Smooth muscle cell (in vitro differentiated cells): ENCODE measurements at regions not wholly inside any gene's neighbourhood (a gene's known extent, or its start where the extent isn't known, plus 50 kb on each side); places are given as distances from the start of the nearest gene placed in this dataset.
"Not testable (repeated sequence)": the region's sequence is repeated elsewhere in the genome, so short reads cannot be mapped to it uniquely, and the experiment has no call there.

Source experiments
- DNase-seq: peaks from one replicate; lab custom pipeline; 2025; ENCODE audit not compliant: unreplicated experiment; lab: John Stamatoyannopoulos, UW
- H2AFZ ChIP-seq: fragments of 200-600 bp; sonication (generic); 2 replicates; pipeline ENCODE4 v1.6.0; 2016; ENCODE audit warnings: antibody characterized with exemption, low read depth, mild to moderate bottlenecking
- H3F3A ChIP-seq: fragments of 200-600 bp; sonication (generic); 2 replicates; pipeline ENCODE4 v1.6.0; 2017; ENCODE audit warnings: antibody characterized with exemption, low read depth
- H3K27ac ChIP-seq: fragments of 200-600 bp; sonication (generic); 2 replicates; pipeline ENCODE4 v1.5.1; 2016; ENCODE audit warnings: low read depth, mild to moderate bottlenecking
- H3K27me3 ChIP-seq: fragments of 200-600 bp; sonication (generic); 2 replicates; pipeline ENCODE4 v1.6.1; 2016; ENCODE audit warnings: low read depth, mild to moderate bottlenecking
- H3K36me3 ChIP-seq: fragments of 200-600 bp; sonication (generic); 2 replicates; pipeline ENCODE4 v1.5.1; 2016; ENCODE audit warnings: low read depth
- H3K4me1 ChIP-seq: fragments of 200-600 bp; sonication (generic); 2 replicates; pipeline ENCODE4 v1.5.1; 2016; ENCODE audit warnings: low read depth
- H3K4me2 ChIP-seq: fragments of 200-600 bp; sonication (generic); 2 replicates; pipeline ENCODE4 v1.6.0; 2016; ENCODE audit warnings: mild to moderate bottlenecking
- H3K4me3 ChIP-seq: fragments of 200-600 bp; sonication (generic); 2 replicates; pipeline ENCODE4 v1.5.1; 2016; ENCODE audit warnings: mild to moderate bottlenecking
- H3K79me2 ChIP-seq: fragments of 200-600 bp; sonication (generic); 2 replicates; pipeline ENCODE4 v1.6.0; 2016; ENCODE audit warnings: low read depth, mild to moderate bottlenecking
- H3K9ac ChIP-seq: fragments of 200-600 bp; sonication (generic); 2 replicates; pipeline ENCODE4 v1.6.0; 2016; ENCODE audit warnings: low read depth
- H3K9me3 ChIP-seq: fragments of 200-600 bp; sonication (generic); replicated peaks from 2 replicates; pipeline ENCODE4 v1.5.1; 2016; ENCODE audit warnings: low read depth
- H4K20me1 ChIP-seq: fragments of 200-600 bp; sonication (generic); 2 replicates; pipeline ENCODE4 v1.6.0; 2016; ENCODE audit warnings: low read depth
- CTCF ChIP-seq: fragments of 200-600 bp; sonication (generic); IDR thresholded peaks from 2 replicates; pipeline ENCODE4 v1.5.1; 2017; ENCODE audit warnings: borderline replicate concordance, mild to moderate bottlenecking, antibody characterized with exemption; ENCODE audit not compliant: insufficient read depth, poor library complexity, severe bottlenecking
- WGBS: methylation state at CpG from one replicate; pipeline ENCODE4 v1.1.7; 2016; ENCODE audit warnings: low lambda C conversion rate; 5-methylcytosine and 5-hydroxymethylcytosine counted together

- H3K79me2 ChIP-seq, result no peaks in the 10 kb centered on the region
- H3K9ac ChIP-seq, result no peak overlapping the region
- no peaks in the 10 kb centered on the region for H3F3A ChIP-seq
- no peak overlapping the region for H3K4me3 ChIP-seq
- no peak overlapping the region for H3K4me2 ChIP-seq
- no peaks in the 10 kb centered on the region for H3K36me3 ChIP-seq
- H3K4me1 ChIP-seq, result no peaks in the 10 kb centered on the region
- no peak for TF ChIP-seq CTCF
- H3K27ac ChIP-seq, result no peak overlapping the region
- no peaks in the 10 kb centered on the region for H4K20me1 ChIP-seq
- H3K27me3 ChIP-seq, result no peaks in the 10 kb centered on the region
- 79% methylated on average over 1 of the region's 1 CpG for WGBS
- no peak for DNase-seq
- H2AFZ ChIP-seq, result no peak overlapping the region
- peaks cover 4% of the 10 kb centered on the region for H3K9me3 ChIP-seq
Measured at GRCh38 chr6:49220293-49220692, 242.8 kb downstream of the MMUT start.

- TF ChIP-seq CTCF, result no peak
- Histone ChIP-seq H3K4me2 (no peak overlapping the region), H2AFZ (no peak overlapping the region), H3K9ac (no peak overlapping the region), H3K79me2 (no peaks in the 10 kb centered on the region), H3K9me3 (no peaks in the 10 kb centered on the region), H4K20me1 (no peaks in the 10 kb centered on the region), H3K4me3 (no peak overlapping the region), H3F3A (no peaks in the 10 kb centered on the region), H3K27me3 (no peaks in the 10 kb centered on the region), H3K4me1 (no peaks in the 10 kb centered on the region), H3K36me3 (no peaks in the 10 kb centered on the region), H3K27ac (no peak overlapping the region)
- WGBS, result 88% methylated on average over 2 of the region's 2 CpGs
- no peak for DNase-seq
Measured at GRCh38 chr6:49205526-49205925, 257.5 kb downstream of the MMUT start.

GRCh38 chr6:49202924-49203536 lies 260.0 kb downstream of the MMUT start:
- no peak for DNase-seq
- WGBS, result 72% methylated on average over 3 of the region's 3 CpGs
- Histone ChIP-seq H3F3A (no peaks in the 10 kb centered on the region), H3K79me2 (no peaks in the 10 kb centered on the region), H3K27me3 (no peaks in the 10 kb centered on the region), H3K4me1 (no peaks in the 10 kb centered on the region), H3K4me2 (no peak overlapping the region), H3K4me3 (no peak overlapping the region), H2AFZ (no peak overlapping the region), H4K20me1 (no peaks in the 10 kb centered on the region), H3K36me3 (no peaks in the 10 kb centered on the region), H3K9me3 (no peaks in the 10 kb centered on the region), H3K27ac (no peak overlapping the region), H3K9ac (no peak overlapping the region)
- TF ChIP-seq CTCF, result no peak

GRCh38 chr6:49198015-49198414 lies 265.0 kb downstream of the MMUT start:
- no peak for DNase-seq
- no peak overlapping the region for H2AFZ ChIP-seq
- no peak for TF ChIP-seq CTCF
- no peaks in the 10 kb centered on the region for H3K9me3 ChIP-seq
- H3K27me3 ChIP-seq, result no peaks in the 10 kb centered on the region
- no peak overlapping the region for H3K9ac ChIP-seq
- no peak overlapping the region for H3K4me3 ChIP-seq
- no peaks in the 10 kb centered on the region for H3K36me3 ChIP-seq
- no peaks in the 10 kb centered on the region for H4K20me1 ChIP-seq
- H3K4me1 ChIP-seq, result no peaks in the 10 kb centered on the region
- H3K79me2 ChIP-seq, result no peaks in the 10 kb centered on the region
- WGBS, result 30% methylated on average over 1 of the region's 1 CpG
- H3K27ac ChIP-seq, result no peak overlapping the region
- no peaks in the 10 kb centered on the region for H3F3A ChIP-seq
- H3K4me2 ChIP-seq, result no peak overlapping the region

GRCh38 chr6:49162379-49162778 lies 300.7 kb downstream of the MMUT start:
- not testable (repeated sequence) for H3K79me2 ChIP-seq, H4K20me1 ChIP-seq, H3K9ac ChIP-seq, H2AFZ ChIP-seq, H3K27me3 ChIP-seq, H3K27ac ChIP-seq, H3K9me3 ChIP-seq, H3K4me2 ChIP-seq, H3F3A ChIP-seq, H3K4me3 ChIP-seq, H3K4me1 ChIP-seq, H3K36me3 ChIP-seq, DNase-seq
- WGBS, result 79% methylated on average over 2 of the region's 2 CpGs
